Left ventricle myocardium inferior (tissue), 1 donor: ENCODE measurements at regions not wholly inside any gene's neighbourhood (a gene's known extent, or its start where the extent isn't known, plus 50 kb on each side); places are given as distances from the start of the nearest gene placed in this dataset.

Source experiments
- DNase-seq: peaks from one replicate; pipeline ENCODE4 v3.0.0-alpha.2; 2020
- H3K27ac ChIP-seq: fragments of 200-600 bp; replicated peaks from 2 replicates; pipeline ENCODE4 v1.8.0; 2021
- H3K27me3 ChIP-seq: fragments of 200-600 bp; 2 replicates; pipeline ENCODE4 v1.8.0; 2021; ENCODE audit warnings: low read depth
- H3K36me3 ChIP-seq: fragments of 200-600 bp; 2 replicates; pipeline ENCODE4 v1.8.0; 2021
- H3K4me1 ChIP-seq: fragments of 200-600 bp; 2 replicates; pipeline ENCODE4 v1.8.0; 2021
- H3K4me3 ChIP-seq: fragments of 200-600 bp; 2 replicates; pipeline ENCODE4 v1.8.0; 2021; ENCODE audit warnings: mild to moderate bottlenecking, moderate library complexity
- H3K9me3 ChIP-seq: fragments of 200-600 bp; replicated peaks from 2 replicates; pipeline ENCODE4 v1.8.0; 2021
- CTCF ChIP-seq: fragments of 200-600 bp; IDR thresholded peaks from 2 replicates; pipeline ENCODE4 v1.8.0; 2021; ENCODE audit warnings: antibody characterized with exemption, mild to moderate bottlenecking, borderline replicate concordance
- intact Hi-C: fragments of 100-400 bp; cut with micrococcal nuclease; formaldehyde crosslinking; loops from one replicate; pipeline ENCODE4 v1.11.0; 2022
- donor health status: DM: no; HTN: yes; CAD: no; lungs with severe emphysema.

- Histone ChIP-seq H3K9me3 (no peaks in the 10 kb centered on the region), H3K4me1 (no peaks in the 10 kb centered on the region), H3K4me3 (no peak overlapping the region), H3K27me3 (peaks cover 10% of the 10 kb centered on the region), H3K36me3 (no peaks in the 10 kb centered on the region), H3K27ac (no peak overlapping the region)
- DNase-seq = no peak
- intact Hi-C loops = no loop called here
- TF ChIP-seq CTCF = no peak
Measured at GRCh38 chr10:109405338-109405737, 518.0 kb downstream of the XPNPEP1 start.

GRCh38 chr10:109403551-109403950, 519.8 kb downstream of the XPNPEP1 start:
- no peak for TF ChIP-seq CTCF
- H3K27me3 ChIP-seq = peaks cover 10% of the 10 kb centered on the region
- H3K36me3 ChIP-seq = no peaks in the 10 kb centered on the region
- H3K9me3 ChIP-seq = no peaks in the 10 kb centered on the region
- H3K4me1 ChIP-seq = no peaks in the 10 kb centered on the region
- no peak for DNase-seq
- intact Hi-C loops = no loop called here
- no peak overlapping the region for H3K4me3 ChIP-seq
- H3K27ac ChIP-seq = no peak overlapping the region

- Histone ChIP-seq H3K4me1 (no peaks in the 10 kb centered on the region), H3K9me3 (peaks cover 14% of the 10 kb centered on the region), H3K4me3 (no peak overlapping the region), H3K27me3 (peaks cover 5% of the 10 kb centered on the region), H3K36me3 (no peaks in the 10 kb centered on the region), H3K27ac (no peak overlapping the region)
- DNase-seq = no peak
- intact Hi-C loops = no loop called here
- TF ChIP-seq CTCF = no peak
Measured at GRCh38 chr10:109393425-109393824, 529.9 kb downstream of the XPNPEP1 start.

GRCh38 chr10:109386921-109387320, 536.4 kb downstream of the XPNPEP1 start:
- H3K9me3 ChIP-seq = no peaks in the 10 kb centered on the region
- no peaks in the 10 kb centered on the region for H3K36me3 ChIP-seq
- H3K27me3 ChIP-seq = no peaks in the 10 kb centered on the region
- no peak overlapping the region for H3K4me3 ChIP-seq
- H3K4me1 ChIP-seq = no peaks in the 10 kb centered on the region
- TF ChIP-seq CTCF = no peak
- no peak for DNase-seq
- no peak overlapping the region for H3K27ac ChIP-seq
- intact Hi-C loops = no loop called here

GRCh38 chr10:109386101-109386500, 537.2 kb downstream of the XPNPEP1 start:
- no peaks in the 10 kb centered on the region for H3K36me3 ChIP-seq
- no peak overlapping the region for H3K4me3 ChIP-seq
- no peaks in the 10 kb centered on the region for H3K4me1 ChIP-seq
- intact Hi-C loops = no loop called here
- no peaks in the 10 kb centered on the region for H3K27me3 ChIP-seq
- no peak overlapping the region for H3K27ac ChIP-seq
- DNase-seq = no peak
- H3K9me3 ChIP-seq = no peaks in the 10 kb centered on the region
- no peak for TF ChIP-seq CTCF

- H3K4me1 ChIP-seq = no peaks in the 10 kb centered on the region
- H3K27me3 ChIP-seq = no peaks in the 10 kb centered on the region
- no peaks in the 10 kb centered on the region for H3K36me3 ChIP-seq
- no peak overlapping the region for H3K4me3 ChIP-seq
- TF ChIP-seq CTCF = no peak
- intact Hi-C loops = loop anchor here (5.0 kb wide), 1 partner anchor 202 kb away; no protein-coding TSS in a partner anchor
- no peaks in the 10 kb centered on the region for H3K9me3 ChIP-seq
- H3K27ac ChIP-seq = no peak overlapping the region
- DNase-seq = no peak
Measured at GRCh38 chr10:109379186-109379585, 544.1 kb downstream of the XPNPEP1 start.
